Esophagus (tissue), 2 donors: ENCODE measurements at regions not wholly inside any gene's neighbourhood (a gene's known extent, or its start where the extent isn't known, plus 50 kb on each side); places are given as distances from the start of the nearest gene placed in this dataset.

Experiments
- H3K27ac ChIP-seq, 2 donors: one replicate each; pipeline ENCODE4 v1.5.1; 2013; ENCODE audit warnings: low read depth in 2 of 2, mild to moderate bottlenecking in 2 of 2, inconsistent platforms in 1 of 2, low read length in 1 of 2, moderate library complexity in 1 of 2
- H3K27me3 ChIP-seq, 2 donors: one replicate each; pipeline ENCODE4 v1.6.1; 2013; ENCODE audit warnings: low read length in 2 of 2, control low read depth in 1 of 2, mild to moderate bottlenecking in 1 of 2; ENCODE audit not compliant: insufficient read depth in 2 of 2, control insufficient read depth in 1 of 2
- H3K36me3 ChIP-seq, 2 donors: one replicate each; pipeline ENCODE4 v1.6.1; 2013; ENCODE audit warnings: low read length in 1 of 2; ENCODE audit not compliant: control insufficient read depth in 2 of 2, insufficient read depth in 2 of 2
- H3K4me1 ChIP-seq, 2 donors: one replicate each; pipeline ENCODE4 v1.6.1; 2013; ENCODE audit warnings: low read length in 1 of 2; ENCODE audit not compliant: control insufficient read depth in 2 of 2, insufficient read depth in 2 of 2
- H3K4me3 ChIP-seq, 2 donors: one replicate each; pipeline ENCODE4 v1.5.1; 2013; ENCODE audit warnings: low read length in 2 of 2, mild to moderate bottlenecking in 2 of 2, low read depth in 1 of 2, moderate library complexity in 1 of 2
- H3K9me3 ChIP-seq, 2 donors: one replicate each; pipeline ENCODE4 v1.6.1; 2013; ENCODE audit warnings: mild to moderate bottlenecking in 2 of 2, low read depth in 1 of 2, low read length in 1 of 2, moderate library complexity in 1 of 2; ENCODE audit not compliant: control insufficient read depth in 2 of 2, insufficient read depth in 1 of 2
- WGBS, 2 donors: extraction: QIAGEN DNeasy Blood & Tissue Kit; methylation state at CpG; one replicate each; pipeline ENCODE4 v1.1.7; 2013; 5-methylcytosine and 5-hydroxymethylcytosine counted together
- donor health status: healthy with polysubstance abuse.
- donor health status: Bipolar disorder and iron deficiency.

DNA sequence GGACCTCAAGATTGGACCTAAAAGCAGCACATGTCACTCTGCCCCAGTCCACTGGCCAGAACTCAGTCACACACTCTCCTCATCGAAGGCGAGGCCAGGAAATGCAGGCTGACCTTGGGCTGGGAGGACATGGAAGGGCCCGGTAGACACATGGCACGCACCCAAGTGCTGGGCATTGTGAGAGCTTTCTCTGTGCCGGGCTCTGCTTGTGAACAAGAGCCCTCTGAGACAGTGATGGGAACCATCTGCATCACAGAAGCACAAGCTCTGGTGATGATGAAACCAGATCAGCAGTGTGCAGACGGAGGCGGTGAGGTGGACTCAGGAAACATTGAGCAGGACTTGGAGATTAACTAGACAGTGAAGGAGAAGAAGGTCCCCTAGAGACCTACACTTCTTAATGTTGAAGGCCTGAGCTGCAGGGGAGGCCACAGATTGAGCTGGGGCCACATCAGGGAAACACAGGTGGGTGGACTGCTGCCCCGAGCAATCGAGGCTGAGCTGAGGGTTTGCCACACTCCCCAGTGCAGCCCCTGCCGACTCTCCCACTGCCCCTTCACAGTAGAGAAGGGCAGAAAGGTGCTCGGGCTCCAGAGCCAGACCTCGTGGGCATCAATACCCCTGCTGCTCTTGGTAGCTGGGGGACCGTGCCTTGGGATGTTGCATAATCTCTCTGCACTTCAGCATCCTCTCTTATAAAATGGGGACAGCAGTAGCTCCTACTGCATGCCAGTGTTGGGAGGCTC, 1460.5 kb downstream of the TBC1D22A start:
- no peaks in the 10 kb centered on the region for H3K36me3 ChIP-seq
- H3K27me3 ChIP-seq: no peaks in the 10 kb centered on the region
- WGBS, 2 donors: 81 to 83% methylated on average over 13 of the region's 13 CpGs
- H3K27ac ChIP-seq: no peak overlapping the region
- peaks cover 5 to 10% of the 10 kb centered on the region in 2 donors for H3K9me3 ChIP-seq
- no peaks in the 10 kb centered on the region for H3K4me1 ChIP-seq
- H3K4me3 ChIP-seq: no peak overlapping the region

DNA sequence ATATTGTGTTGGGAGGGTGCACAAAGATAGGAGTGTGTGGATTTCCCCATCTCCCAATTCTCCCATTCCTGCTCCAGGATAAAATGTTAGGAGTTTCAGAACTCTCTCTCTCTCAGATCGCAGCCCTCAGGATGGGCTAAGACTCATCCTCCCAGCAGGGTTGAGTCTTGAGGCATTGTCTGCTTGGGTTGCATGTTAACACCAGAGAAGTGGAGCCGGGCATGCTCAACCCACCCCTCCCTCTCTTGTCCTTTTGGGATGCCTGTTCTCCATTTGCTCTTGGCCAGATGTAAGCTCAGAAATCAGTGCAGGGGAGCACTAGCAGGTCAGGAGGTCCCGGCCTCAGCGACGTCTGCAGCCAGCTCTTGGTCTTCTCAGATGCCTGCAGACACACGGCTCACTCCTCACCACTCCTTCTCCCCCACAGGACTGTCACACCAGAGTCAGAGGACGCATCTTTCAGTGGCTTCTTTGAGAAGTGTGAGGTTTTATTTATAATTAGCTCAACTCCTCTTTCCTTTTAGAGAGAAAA, 1456.5 kb downstream of the TBC1D22A start:
- Histone ChIP-seq H3K36me3 (no peaks in the 10 kb centered on the region), H3K9me3 (peaks cover 4 to 8% of the 10 kb centered on the region in 2 donors), H3K4me3 (no peak overlapping the region), H3K27me3 (no peaks in the 10 kb centered on the region), H3K4me1 (no peaks in the 10 kb centered on the region), H3K27ac (no peak overlapping the region)
- 50 to 58% methylated on average over 7 of the region's 7 CpGs for WGBS, 2 donors

DNA sequence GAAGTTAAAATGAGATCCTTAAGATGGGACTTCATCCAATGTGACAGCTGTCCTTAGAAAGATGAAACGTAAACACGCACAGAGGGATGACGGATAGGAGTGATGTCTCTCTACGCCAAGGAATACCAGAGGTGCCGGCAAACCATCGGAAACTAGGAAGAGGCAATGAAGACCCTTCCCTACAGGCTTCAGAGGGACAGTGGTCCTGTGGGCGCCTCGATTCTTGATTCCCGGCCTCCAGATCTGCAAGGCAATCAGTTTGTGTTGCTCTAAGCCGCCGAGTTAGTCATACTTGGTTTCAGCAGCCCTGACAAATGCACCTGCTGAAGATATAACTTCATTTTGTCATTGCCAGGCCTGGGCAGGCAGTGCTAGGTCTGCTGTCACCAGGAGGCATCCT, 1455.1 kb downstream of the TBC1D22A start:
- no peaks in the 10 kb centered on the region for H3K36me3 ChIP-seq
- H3K4me3 ChIP-seq: no peak overlapping the region
- WGBS, 2 donors: 89 to 92% methylated on average over 11 of the region's 11 CpGs
- no peaks in the 10 kb centered on the region for H3K27me3 ChIP-seq
- H3K4me1 ChIP-seq: no peaks in the 10 kb centered on the region
- no peak overlapping the region for H3K27ac ChIP-seq
- peaks cover 4 to 7% of the 10 kb centered on the region in 2 donors for H3K9me3 ChIP-seq

DNA sequence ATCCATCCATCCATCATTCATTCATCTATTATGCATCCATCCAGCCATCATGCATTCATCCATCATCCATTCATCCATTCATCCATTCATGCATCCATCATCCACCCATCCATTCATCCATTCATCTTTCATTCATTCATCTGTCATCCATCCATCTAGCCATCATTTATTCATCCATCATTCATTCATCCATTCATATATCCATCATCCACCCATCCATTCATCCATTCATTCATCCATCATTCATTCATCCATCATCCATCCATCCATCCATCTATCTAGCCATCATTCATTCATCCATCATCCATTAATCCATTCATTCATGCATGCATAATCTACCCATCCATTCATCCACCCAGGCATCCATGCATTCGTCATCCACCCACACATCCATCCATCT, 1450.3 kb downstream of the TBC1D22A start:
- no peak overlapping the region for H3K27ac ChIP-seq
- no peaks in the 10 kb centered on the region for H3K27me3 ChIP-seq
- H3K4me3 ChIP-seq: no peak overlapping the region
- no peaks in the 10 kb centered on the region for H3K4me1 ChIP-seq
- WGBS, 2 donors: 67 to 82% methylated on average over 1 of the region's 1 CpG
- H3K36me3 ChIP-seq: no peaks in the 10 kb centered on the region
- H3K9me3 ChIP-seq: peaks cover 2 to 7% of the 10 kb centered on the region in 2 donors

DNA sequence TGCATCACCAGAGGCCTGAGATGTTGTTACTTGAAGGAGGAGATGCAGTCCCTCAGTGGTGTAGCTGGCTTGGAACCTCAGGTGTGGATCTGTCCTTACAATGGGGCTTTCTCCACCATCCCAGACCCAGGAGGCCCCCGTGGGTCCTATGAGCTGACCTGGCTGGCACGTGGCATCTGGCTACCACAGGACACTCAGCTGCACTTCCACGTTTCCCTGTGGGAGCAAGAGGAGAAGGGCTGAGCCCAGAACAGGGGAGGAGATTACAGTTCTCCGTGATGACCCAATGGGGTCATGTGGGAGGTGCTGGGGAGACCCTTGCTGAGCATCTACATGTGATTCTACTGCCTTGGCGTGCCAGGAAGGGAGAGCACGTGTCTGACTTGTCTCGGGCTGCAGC, 1448.4 kb downstream of the TBC1D22A start:
- no peaks in the 10 kb centered on the region for H3K27me3 ChIP-seq
- H3K9me3 ChIP-seq: peaks cover 0 to 5% of the 10 kb centered on the region in 2 donors
- 54 to 59% methylated on average over 7 of the region's 7 CpGs for WGBS, 2 donors
- H3K27ac ChIP-seq: no peak overlapping the region
- H3K4me1 ChIP-seq: no peaks in the 10 kb centered on the region
- no peaks in the 10 kb centered on the region for H3K36me3 ChIP-seq
- no peak overlapping the region for H3K4me3 ChIP-seq

DNA sequence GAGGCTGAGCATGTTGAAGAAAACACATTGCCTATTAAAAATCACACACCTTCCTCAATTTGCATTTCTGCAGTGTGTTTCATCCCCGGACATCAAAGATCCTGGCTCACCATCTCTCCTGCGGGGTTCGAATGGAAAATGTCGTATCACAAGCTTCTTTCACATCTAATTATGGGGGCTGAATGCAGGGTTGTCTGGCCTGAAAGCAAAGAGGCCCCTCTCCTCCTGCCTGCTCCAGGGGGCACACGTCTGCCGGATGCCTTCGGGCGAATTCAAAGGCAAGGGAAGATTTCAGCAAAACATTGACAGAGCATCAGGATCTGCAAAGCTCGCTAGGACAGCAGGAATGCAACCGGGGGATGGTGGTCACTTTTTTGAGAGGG, 1447.7 kb downstream of the TBC1D22A start:
- no peak overlapping the region for H3K4me3 ChIP-seq
- peaks cover 0 to 5% of the 10 kb centered on the region in 2 donors for H3K9me3 ChIP-seq
- H3K36me3 ChIP-seq: no peaks in the 10 kb centered on the region
- WGBS, 2 donors: 42 to 46% methylated on average over 10 of the region's 10 CpGs
- H3K27me3 ChIP-seq: no peaks in the 10 kb centered on the region
- H3K4me1 ChIP-seq: no peaks in the 10 kb centered on the region
- H3K27ac ChIP-seq: no peak overlapping the region

DNA sequence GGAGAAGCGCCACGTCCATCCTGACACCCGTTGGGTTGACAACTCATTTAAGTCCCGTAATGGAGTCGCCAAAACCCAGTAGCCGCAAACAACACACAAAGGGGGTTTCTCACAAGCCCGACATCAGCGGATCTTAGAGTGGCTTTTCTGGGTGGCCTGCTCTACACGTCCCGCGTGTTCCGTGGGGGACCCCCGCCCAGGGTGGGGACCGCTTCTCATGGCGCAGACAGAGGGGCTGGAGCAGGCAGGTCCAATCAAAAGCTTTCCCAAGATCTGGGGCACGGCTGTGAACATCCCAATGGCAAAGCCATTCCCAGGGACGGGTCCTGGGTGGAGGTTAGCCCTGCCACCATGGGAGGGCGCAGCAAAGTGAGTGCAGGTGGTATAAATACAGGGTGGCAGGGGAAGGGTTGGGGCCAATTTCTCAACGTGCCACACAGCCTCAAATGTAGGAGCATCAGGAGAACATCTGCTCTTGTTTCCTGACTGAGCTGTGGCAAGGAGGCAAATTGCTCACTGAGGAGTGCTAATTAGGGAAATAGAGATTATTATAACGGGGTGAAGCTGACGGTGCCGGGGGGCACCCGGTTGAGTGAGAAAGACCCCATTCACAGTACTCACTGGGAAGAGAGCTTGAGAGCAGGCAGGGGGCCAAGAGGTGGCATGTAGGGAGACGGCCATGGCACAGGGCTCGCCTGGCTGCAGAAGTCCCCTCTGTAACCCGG, 1447.2 kb downstream of the TBC1D22A start:
- H3K27me3 ChIP-seq: no peaks in the 10 kb centered on the region
- no peaks in the 10 kb centered on the region for H3K4me1 ChIP-seq
- no peak overlapping the region for H3K4me3 ChIP-seq
- H3K36me3 ChIP-seq: no peaks in the 10 kb centered on the region
- H3K27ac ChIP-seq: no peak overlapping the region
- H3K9me3 ChIP-seq: peaks cover 0 to 5% of the 10 kb centered on the region in 2 donors
- 83 to 84% methylated on average over 26 of the region's 26 CpGs for WGBS, 2 donors

DNA sequence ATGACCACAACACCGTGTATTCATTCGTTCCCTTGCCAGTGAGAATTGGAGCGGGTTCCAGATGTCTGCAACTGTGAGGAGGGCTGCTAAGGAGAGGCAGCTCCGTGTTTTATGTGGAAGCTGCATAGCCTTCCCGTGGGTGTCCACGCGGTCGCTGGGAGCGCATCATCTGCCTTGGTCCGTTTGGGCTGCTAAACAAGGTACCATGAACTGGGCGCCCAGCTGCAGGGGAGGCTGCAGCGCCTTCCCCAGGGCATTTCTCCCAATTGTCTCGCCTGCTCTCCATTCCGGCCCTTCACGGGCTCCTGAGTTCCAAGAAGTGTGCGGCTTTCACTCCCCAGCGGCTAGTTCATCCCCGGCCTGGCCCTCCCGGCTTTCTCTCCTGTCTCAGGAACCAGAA, 1446.4 kb downstream of the TBC1D22A start:
- no peaks in the 10 kb centered on the region for H3K4me1 ChIP-seq
- no peaks in the 10 kb centered on the region for H3K36me3 ChIP-seq
- H3K27me3 ChIP-seq: no peaks in the 10 kb centered on the region
- H3K4me3 ChIP-seq: no peak overlapping the region
- H3K27ac ChIP-seq: no peak overlapping the region
- peaks cover 0 to 3% of the 10 kb centered on the region in 2 donors for H3K9me3 ChIP-seq
- WGBS, 2 donors: 81 to 88% methylated on average over 19 of the region's 19 CpGs

DNA sequence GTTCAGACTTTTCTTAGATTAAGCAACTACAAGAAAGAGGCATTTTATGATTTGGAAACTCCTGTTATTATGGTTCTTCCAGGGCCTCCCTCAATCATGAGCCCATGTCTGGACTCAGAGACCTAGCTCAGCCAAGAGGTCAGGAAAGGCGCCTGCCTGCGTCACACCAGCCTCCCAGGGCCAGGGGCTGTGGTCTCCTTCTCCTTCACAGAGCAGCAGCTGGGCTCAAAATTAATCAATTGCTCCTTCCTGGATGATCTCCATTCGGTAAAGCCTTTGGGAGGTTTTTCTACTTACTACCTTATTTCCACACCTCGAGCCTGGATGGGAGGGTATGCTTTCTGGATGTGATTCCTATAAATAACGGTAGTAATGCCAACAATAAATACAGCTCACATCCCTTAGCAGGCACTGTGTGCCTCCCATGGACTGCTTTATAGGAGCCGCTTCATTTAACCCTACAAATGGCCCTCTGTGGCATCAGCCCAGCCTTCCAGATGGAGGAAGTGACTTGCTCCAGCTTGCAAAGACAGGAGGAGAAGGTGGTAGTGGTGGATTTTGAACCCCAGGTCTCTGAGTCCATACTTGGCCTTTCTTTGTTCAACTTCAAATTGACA, 1445.6 kb downstream of the TBC1D22A start:
- Histone ChIP-seq H3K4me1 (no peaks in the 10 kb centered on the region), H3K4me3 (no peak overlapping the region), H3K36me3 (no peaks in the 10 kb centered on the region), H3K27me3 (no peaks in the 10 kb centered on the region), H3K27ac (no peak overlapping the region), H3K9me3 (peaks cover 0 to 2% of the 10 kb centered on the region in 2 donors)
- 67 to 70% methylated on average over 6 of the region's 6 CpGs for WGBS, 2 donors
